ENCODE measurements at regions not wholly inside any gene's neighbourhood (a gene's known extent, or its start where the extent isn't known, plus 50 kb on each side); places are given as distances from the start of the nearest gene placed in this dataset.

DNA sequence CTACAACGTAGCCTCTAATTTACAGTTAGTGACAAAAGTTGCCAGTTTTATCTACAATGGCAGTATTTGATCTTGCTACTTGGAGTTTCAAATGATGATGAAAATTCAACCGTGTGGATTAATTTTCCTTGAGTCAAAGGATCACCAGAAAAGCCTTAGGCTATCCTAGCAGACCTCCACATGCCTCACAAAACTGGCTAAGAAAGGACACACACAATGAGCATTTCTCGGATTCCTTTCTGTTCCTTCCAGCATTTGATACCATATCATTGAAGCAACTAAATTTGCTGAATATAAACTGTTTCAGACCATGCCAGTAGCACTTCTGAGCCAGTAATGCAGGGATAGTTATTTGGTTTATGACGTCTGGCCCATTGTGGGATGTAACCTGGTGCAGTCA, 587.4 kb upstream of the MDFIC2 start:
- WGBS (ENCODE audit: extremely low coverage, insufficient coverage, insufficient read length), result no CpG with 5 or more reads among the region's 4 CpGs
- H4K91ac ChIP-seq (ENCODE audit: low read depth, low read length), result no peak overlapping the region

DNA sequence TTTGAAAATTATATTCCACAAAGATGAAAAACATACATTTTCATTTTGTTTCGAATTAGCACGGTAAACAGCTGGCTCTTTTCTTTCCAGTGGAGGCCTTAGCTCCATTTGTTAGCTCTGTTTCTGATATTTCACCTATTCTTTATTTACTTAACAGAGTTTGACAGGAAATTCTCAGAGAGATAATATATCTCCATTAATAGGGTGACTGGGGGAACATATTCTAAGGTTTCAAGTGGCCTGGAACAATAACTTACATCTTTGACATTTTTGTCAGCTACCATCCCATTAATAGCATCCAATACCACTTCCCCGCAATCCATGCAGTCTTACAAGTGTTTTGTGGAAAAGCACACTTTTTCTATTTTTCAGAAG, 577.6 kb upstream of the MDFIC2 start:
- Histone ChIP-seq H4K8ac (ENCODE audit: low read depth, low read length) (no peak overlapping the region), H4K91ac (ENCODE audit: low read depth, low read length) (no peak overlapping the region), H3K4me2 (ENCODE audit: low read length) (no peak overlapping the region), H3K18ac (ENCODE audit: low read length) (no peak overlapping the region), H3K79me1 (ENCODE audit: low read length) (no peaks in the 10 kb centered on the region), H2BK120ac (ENCODE audit: insufficient read depth, low read length, poor library complexity) (no peak overlapping the region), H3K4ac (ENCODE audit: low read depth, low read length) (no peak overlapping the region), H3K9ac (ENCODE audit: low read length) (no peak overlapping the region), H3K4me1 (ENCODE audit: control insufficient read depth in 1 of 2, insufficient read depth in 2 of 2, low read length in 2 of 2) (no peaks in the 10 kb centered on the region), H3K79me2 (ENCODE audit: control insufficient read depth, insufficient read depth, low read length, poor library complexity) (no peaks in the 10 kb centered on the region), H2BK5ac (ENCODE audit: low read depth, low read length, poor library complexity) (no peak overlapping the region), H3K23ac (ENCODE audit: low read length) (no peak overlapping the region), H3K36me3 (ENCODE audit: control insufficient read depth in 1 of 2, insufficient read depth in 2 of 2, low read length in 2 of 2) (no peaks in the 10 kb centered on the region), H3K4me3 (ENCODE audit: low read depth, low read length) (no peak overlapping the region), H3K27ac (ENCODE audit: low read depth, low read length) (no peak overlapping the region), H3K9me3 (ENCODE audit: insufficient read depth, low read depth, low read length) (no peaks in the 10 kb centered on the region), H3K27me3 (ENCODE audit: insufficient read depth, low read length) (no peaks in the 10 kb centered on the region), H2AFZ (ENCODE audit: insufficient read depth, low read length, poor library complexity) (no peak overlapping the region), H3K14ac (ENCODE audit: low read length) (no peak overlapping the region), H4K12ac (ENCODE audit: low read depth, low read length) (no peak overlapping the region), H2AK5ac (ENCODE audit: low read length) (no peak overlapping the region), H2BK12ac (ENCODE audit: low read length) (no peak overlapping the region)
- WGBS (ENCODE audit: extremely low coverage, insufficient coverage, insufficient read length), result no CpG with 5 or more reads among the region's 3 CpGs
- no peak for DNase-seq

More for the DNA sequence above, 587.4 kb upstream of the MDFIC2 start:
- H3K79me2 ChIP-seq (ENCODE audit: control insufficient read depth, insufficient read depth, low read length, poor library complexity), result no peaks in the 10 kb centered on the region
- H3K36me3 ChIP-seq (ENCODE audit: control insufficient read depth in 1 of 2, insufficient read depth in 2 of 2, low read length in 2 of 2), result no peaks in the 10 kb centered on the region
- no peak overlapping the region for H3K18ac ChIP-seq (ENCODE audit: low read length)
- H3K4me3 ChIP-seq (ENCODE audit: low read depth, low read length), result no peak overlapping the region
- no peak overlapping the region for H2BK120ac ChIP-seq (ENCODE audit: insufficient read depth, low read length, poor library complexity)
- no peak overlapping the region for H2BK5ac ChIP-seq (ENCODE audit: low read depth, low read length, poor library complexity)
- H3K23ac ChIP-seq (ENCODE audit: low read length), result no peak overlapping the region
- H3K4ac ChIP-seq (ENCODE audit: low read depth, low read length), result no peak overlapping the region
- no peak overlapping the region for H3K9ac ChIP-seq (ENCODE audit: low read length)
- H3K27me3 ChIP-seq (ENCODE audit: insufficient read depth, low read length), result no peaks in the 10 kb centered on the region
- H2AFZ ChIP-seq (ENCODE audit: insufficient read depth, low read length, poor library complexity), result no peak overlapping the region
- H4K12ac ChIP-seq (ENCODE audit: low read depth, low read length), result no peak overlapping the region
- no peak overlapping the region for H3K14ac ChIP-seq (ENCODE audit: low read length)
- no peaks in the 10 kb centered on the region for H3K79me1 ChIP-seq (ENCODE audit: low read length)
- no peak overlapping the region for H2BK12ac ChIP-seq (ENCODE audit: low read length)
- no peak for DNase-seq
- no peak overlapping the region for H3K27ac ChIP-seq (ENCODE audit: low read depth, low read length)
- H3K9me3 ChIP-seq (ENCODE audit: insufficient read depth, low read depth, low read length), result peaks cover 3% of the 10 kb centered on the region
- peaks cover 0 to 3% of the 10 kb centered on the region in 2 experiments for H3K4me1 ChIP-seq (ENCODE audit: control insufficient read depth in 1 of 2, insufficient read depth in 2 of 2, low read length in 2 of 2)
- no peak overlapping the region for H2AK5ac ChIP-seq (ENCODE audit: low read length)
- no peak overlapping the region for H3K4me2 ChIP-seq (ENCODE audit: low read length)
- H4K8ac ChIP-seq (ENCODE audit: low read depth, low read length), result no peak overlapping the region

DNA sequence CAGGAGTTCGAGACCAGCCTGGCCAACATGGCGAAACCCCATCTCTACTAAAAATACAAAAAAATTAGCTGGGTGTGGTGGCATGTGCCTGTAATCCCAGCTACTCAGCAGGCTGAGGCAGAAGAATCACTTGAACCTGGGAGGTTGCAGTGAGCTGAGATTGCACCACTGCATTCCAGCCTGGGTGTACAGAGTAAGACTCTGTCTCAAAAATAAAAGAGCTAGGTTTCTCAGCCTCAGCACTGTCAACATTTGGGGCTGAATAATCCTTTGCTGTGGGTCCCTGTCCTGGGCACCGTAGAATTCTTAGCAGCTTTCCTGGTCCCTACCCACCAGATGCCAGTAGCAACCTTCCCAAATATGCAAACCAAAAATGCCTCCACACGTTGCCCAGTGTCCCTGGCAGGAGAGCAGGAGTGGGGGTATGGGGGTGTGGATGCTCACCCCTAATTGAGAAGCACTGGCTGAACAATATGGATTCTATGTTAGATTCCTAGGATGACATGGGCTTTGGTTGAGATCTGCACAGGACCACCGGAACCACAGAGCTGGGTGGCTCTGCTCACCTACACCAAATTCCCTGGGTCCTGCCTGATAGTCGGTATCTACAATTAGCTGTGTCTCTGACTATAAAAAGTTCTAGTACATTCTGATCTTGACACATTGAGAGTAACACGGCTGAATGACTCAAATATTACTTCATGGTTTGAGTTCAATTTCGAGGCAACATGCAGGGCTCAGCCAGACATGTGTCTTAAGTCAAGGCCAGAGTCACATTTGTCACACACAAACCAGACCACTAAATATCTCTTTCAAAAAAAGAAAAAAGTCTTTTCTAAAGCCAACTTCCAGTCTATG, 577.0 kb upstream of the MDFIC2 start:
- Histone ChIP-seq H2AK5ac (ENCODE audit: low read length) (no peak overlapping the region), H3K9ac (ENCODE audit: low read length) (no peak overlapping the region), H2AFZ (ENCODE audit: insufficient read depth, low read length, poor library complexity) (no peak overlapping the region), H3K9me3 (ENCODE audit: insufficient read depth, low read depth, low read length) (no peaks in the 10 kb centered on the region), H4K12ac (ENCODE audit: low read depth, low read length) (no peak overlapping the region), H3K18ac (ENCODE audit: low read length) (no peak overlapping the region), H3K14ac (ENCODE audit: low read length) (no peak overlapping the region), H3K23ac (ENCODE audit: low read length) (no peak overlapping the region), H3K79me2 (ENCODE audit: control insufficient read depth, insufficient read depth, low read length, poor library complexity) (no peaks in the 10 kb centered on the region), H2BK5ac (ENCODE audit: low read depth, low read length, poor library complexity) (no peak overlapping the region), H3K4me2 (ENCODE audit: low read length) (no peak overlapping the region), H3K4ac (ENCODE audit: low read depth, low read length) (no peak overlapping the region), H3K4me3 (ENCODE audit: low read depth, low read length) (no peak overlapping the region), H2BK12ac (ENCODE audit: low read length) (no peak overlapping the region), H3K27me3 (ENCODE audit: insufficient read depth, low read length) (no peaks in the 10 kb centered on the region), H3K79me1 (ENCODE audit: low read length) (no peaks in the 10 kb centered on the region), H4K91ac (ENCODE audit: low read depth, low read length) (no peak overlapping the region), H2BK120ac (ENCODE audit: insufficient read depth, low read length, poor library complexity) (no peak overlapping the region), H4K8ac (ENCODE audit: low read depth, low read length) (no peak overlapping the region), H3K4me1 (ENCODE audit: control insufficient read depth in 1 of 2, insufficient read depth in 2 of 2, low read length in 2 of 2) (no peaks in the 10 kb centered on the region), H3K36me3 (ENCODE audit: control insufficient read depth in 1 of 2, insufficient read depth in 2 of 2, low read length in 2 of 2) (no peaks in the 10 kb centered on the region), H3K27ac (ENCODE audit: low read depth, low read length) (no peak overlapping the region)
- no peak for DNase-seq
- WGBS (ENCODE audit: extremely low coverage, insufficient coverage, insufficient read length), result no CpG with 5 or more reads among the region's 8 CpGs

DNA sequence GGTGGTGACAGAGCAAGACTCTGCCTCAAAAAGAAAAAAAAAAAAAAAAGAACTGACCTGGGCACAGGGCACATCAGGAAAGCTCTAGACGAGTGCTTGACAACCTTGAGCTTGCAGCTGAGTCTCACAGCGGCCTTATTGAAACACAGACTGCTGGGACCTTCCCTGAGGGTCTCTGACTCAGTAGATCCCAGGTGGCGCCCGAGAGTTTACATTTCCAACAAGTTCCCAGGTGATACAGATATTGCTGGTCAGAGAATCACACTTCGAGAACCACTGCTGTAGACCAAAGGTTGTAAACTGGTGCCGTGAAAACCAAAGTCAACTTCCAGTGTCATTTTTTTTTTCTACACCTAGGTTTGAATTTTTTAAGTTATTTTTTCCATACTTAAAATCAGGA, 573.2 kb upstream of the MDFIC2 start:
- H2AK5ac ChIP-seq (ENCODE audit: low read length), result no peak overlapping the region
- no peak overlapping the region for H4K12ac ChIP-seq (ENCODE audit: low read depth, low read length)
- no peaks in the 10 kb centered on the region for H3K79me1 ChIP-seq (ENCODE audit: low read length)
- DNase-seq, result no peak
- no peak overlapping the region for H3K18ac ChIP-seq (ENCODE audit: low read length)
- no peak overlapping the region for H3K9ac ChIP-seq (ENCODE audit: low read length)
- no peaks in the 10 kb centered on the region for H3K36me3 ChIP-seq (ENCODE audit: control insufficient read depth in 1 of 2, insufficient read depth in 2 of 2, low read length in 2 of 2)
- no peaks in the 10 kb centered on the region for H3K4me1 ChIP-seq (ENCODE audit: control insufficient read depth in 1 of 2, insufficient read depth in 2 of 2, low read length in 2 of 2)
- no CpG with 5 or more reads among the region's 6 CpGs for WGBS (ENCODE audit: extremely low coverage, insufficient coverage, insufficient read length)
- H2BK5ac ChIP-seq (ENCODE audit: low read depth, low read length, poor library complexity), result no peak overlapping the region
- H3K27me3 ChIP-seq (ENCODE audit: insufficient read depth, low read length), result no peaks in the 10 kb centered on the region
- H2BK12ac ChIP-seq (ENCODE audit: low read length), result no peak overlapping the region
- H3K4me2 ChIP-seq (ENCODE audit: low read length), result no peak overlapping the region
- no peaks in the 10 kb centered on the region for H3K9me3 ChIP-seq (ENCODE audit: insufficient read depth, low read depth, low read length)
- no peaks in the 10 kb centered on the region for H3K79me2 ChIP-seq (ENCODE audit: control insufficient read depth, insufficient read depth, low read length, poor library complexity)
- no peak overlapping the region for H2BK120ac ChIP-seq (ENCODE audit: insufficient read depth, low read length, poor library complexity)
- no peak overlapping the region for H3K14ac ChIP-seq (ENCODE audit: low read length)
- H3K23ac ChIP-seq (ENCODE audit: low read length), result no peak overlapping the region
- H4K8ac ChIP-seq (ENCODE audit: low read depth, low read length), result no peak overlapping the region
- no peak overlapping the region for H2AFZ ChIP-seq (ENCODE audit: insufficient read depth, low read length, poor library complexity)
- H4K91ac ChIP-seq (ENCODE audit: low read depth, low read length), result no peak overlapping the region
- H3K4ac ChIP-seq (ENCODE audit: low read depth, low read length), result no peak overlapping the region
- no peak overlapping the region for H3K4me3 ChIP-seq (ENCODE audit: low read depth, low read length)
- H3K27ac ChIP-seq (ENCODE audit: low read depth, low read length), result no peak overlapping the region
